Esophagus (tissue), 2 donors: ENCODE measurements at regions not wholly inside any gene's neighbourhood (a gene's known extent, or its start where the extent isn't known, plus 50 kb on each side); places are given as distances from the start of the nearest gene placed in this dataset.
"Not testable (repeated sequence)": the region's sequence is repeated elsewhere in the genome, so short reads cannot be mapped to it uniquely, and the experiment has no call there.

Experiments
- H3K27ac ChIP-seq, 2 donors: one replicate each; pipeline ENCODE4 v1.5.1; 2013; ENCODE audit warnings: low read depth in 2 of 2, mild to moderate bottlenecking in 2 of 2, inconsistent platforms in 1 of 2, low read length in 1 of 2, moderate library complexity in 1 of 2
- H3K27me3 ChIP-seq, 2 donors: one replicate each; pipeline ENCODE4 v1.6.1; 2013; ENCODE audit warnings: low read length in 2 of 2, control low read depth in 1 of 2, mild to moderate bottlenecking in 1 of 2; ENCODE audit not compliant: insufficient read depth in 2 of 2, control insufficient read depth in 1 of 2
- H3K36me3 ChIP-seq, 2 donors: one replicate each; pipeline ENCODE4 v1.6.1; 2013; ENCODE audit warnings: low read length in 1 of 2; ENCODE audit not compliant: control insufficient read depth in 2 of 2, insufficient read depth in 2 of 2
- H3K4me1 ChIP-seq, 2 donors: one replicate each; pipeline ENCODE4 v1.6.1; 2013; ENCODE audit warnings: low read length in 1 of 2; ENCODE audit not compliant: control insufficient read depth in 2 of 2, insufficient read depth in 2 of 2
- H3K4me3 ChIP-seq, 2 donors: one replicate each; pipeline ENCODE4 v1.5.1; 2013; ENCODE audit warnings: low read length in 2 of 2, mild to moderate bottlenecking in 2 of 2, low read depth in 1 of 2, moderate library complexity in 1 of 2
- H3K9me3 ChIP-seq, 2 donors: one replicate each; pipeline ENCODE4 v1.6.1; 2013; ENCODE audit warnings: mild to moderate bottlenecking in 2 of 2, low read depth in 1 of 2, low read length in 1 of 2, moderate library complexity in 1 of 2; ENCODE audit not compliant: control insufficient read depth in 2 of 2, insufficient read depth in 1 of 2
- WGBS, 2 donors: extraction: QIAGEN DNeasy Blood & Tissue Kit; methylation state at CpG; one replicate each; pipeline ENCODE4 v1.1.7; 2013; 5-methylcytosine and 5-hydroxymethylcytosine counted together
- donor health status: healthy with polysubstance abuse.
- donor health status: Bipolar disorder and iron deficiency.

DNA sequence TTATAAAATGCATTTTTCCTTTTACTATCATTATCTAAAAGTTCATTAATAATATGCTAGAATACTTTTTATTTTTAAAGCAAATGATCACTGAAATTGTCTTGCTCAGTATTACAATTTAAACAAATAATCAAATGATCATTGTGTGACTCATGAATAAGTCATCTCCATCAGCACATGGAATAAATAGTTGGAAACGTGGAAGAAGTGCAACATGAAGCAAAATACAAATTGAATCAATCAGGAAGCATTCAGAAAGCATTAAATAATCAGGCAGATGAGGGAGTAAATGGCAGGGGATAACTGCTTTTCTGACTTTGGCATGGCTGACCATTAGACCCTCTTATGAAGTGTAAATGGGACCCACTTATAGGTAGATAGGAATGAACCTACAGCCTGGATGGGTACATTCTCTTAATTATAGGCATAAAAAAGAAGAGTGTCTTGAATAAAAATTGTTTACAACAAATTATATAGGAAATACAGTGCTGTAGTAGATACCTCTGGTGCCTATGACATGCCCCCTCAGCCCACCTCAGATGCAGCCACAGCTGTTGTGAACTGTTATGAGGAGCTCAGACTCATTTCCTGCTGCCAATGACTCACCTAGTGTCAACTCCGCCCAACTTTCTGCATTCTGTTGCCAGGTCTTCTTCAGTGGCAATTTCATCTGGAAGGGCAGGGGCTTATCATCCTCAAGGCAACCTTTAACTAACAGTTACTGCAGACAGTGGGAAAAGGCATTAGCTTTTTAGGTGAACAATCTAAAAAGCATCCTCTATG lies 936.0 kb downstream of the TRIB2 start:
- H3K9me3 ChIP-seq: peaks cover 0 to 2% of the 10 kb centered on the region in 2 donors
- no peaks in the 10 kb centered on the region for H3K4me1 ChIP-seq
- H3K27me3 ChIP-seq: no peaks in the 10 kb centered on the region
- H3K36me3 ChIP-seq: no peaks in the 10 kb centered on the region
- 39 to 45% methylated on average over 2 of the region's 2 CpGs for WGBS, 2 donors
- no peak overlapping the region for H3K4me3 ChIP-seq
- no peak overlapping the region for H3K27ac ChIP-seq

DNA sequence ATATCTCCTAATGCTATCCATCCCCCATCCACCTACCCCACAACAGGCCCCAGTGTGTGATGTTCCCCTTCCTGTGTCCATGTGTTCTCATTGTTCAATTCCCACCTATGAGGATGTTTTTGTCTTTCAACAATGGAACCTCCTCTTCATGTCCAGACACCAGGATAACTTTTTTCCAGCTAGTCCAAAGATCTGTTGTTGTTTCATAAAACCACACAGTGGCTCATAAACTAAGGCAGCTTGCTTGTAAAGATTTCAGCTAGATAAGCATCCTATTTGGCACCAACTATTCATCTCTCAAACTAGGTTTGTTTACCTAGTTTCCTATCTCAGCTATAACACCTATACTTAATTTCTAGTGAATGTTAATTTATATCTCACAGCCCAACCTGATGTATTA lies 937.7 kb downstream of the TRIB2 start:
- no peaks in the 10 kb centered on the region for H3K27me3 ChIP-seq
- no peaks in the 10 kb centered on the region for H3K4me1 ChIP-seq
- H3K9me3 ChIP-seq: peaks cover 0 to under 1% of the 10 kb centered on the region in 2 donors
- H3K27ac ChIP-seq: no peak overlapping the region
- H3K4me3 ChIP-seq: no peak overlapping the region
- H3K36me3 ChIP-seq: no peaks in the 10 kb centered on the region

DNA sequence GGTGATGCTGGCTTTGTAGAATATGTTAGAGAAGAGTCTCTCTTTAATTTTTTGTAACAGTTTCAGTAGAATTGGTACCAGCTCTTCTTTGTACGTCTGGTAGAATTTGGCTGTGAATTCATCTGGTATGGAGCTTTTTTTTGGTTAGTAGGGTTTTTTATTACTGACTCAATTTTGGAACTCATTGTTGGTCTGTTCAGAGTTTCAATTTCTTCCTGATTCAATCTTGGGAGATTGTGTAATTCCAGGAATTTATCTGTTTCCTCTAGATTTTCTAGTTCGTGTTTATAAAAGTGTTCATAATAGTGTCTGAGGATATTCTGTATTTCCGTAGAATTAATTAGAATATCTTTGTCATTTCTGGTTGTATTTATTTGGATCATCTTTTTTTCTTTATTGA lies 943.5 kb downstream of the TRIB2 start:
- H3K27me3 ChIP-seq: no peaks in the 10 kb centered on the region
- H3K9me3 ChIP-seq: no peaks in the 10 kb centered on the region
- WGBS, 2 donors: 75 to 77% methylated on average over 3 of the region's 3 CpGs
- H3K36me3 ChIP-seq: no peaks in the 10 kb centered on the region
- no peak overlapping the region for H3K4me3 ChIP-seq
- H3K27ac ChIP-seq: no peak overlapping the region
- H3K4me1 ChIP-seq: no peaks in the 10 kb centered on the region

DNA sequence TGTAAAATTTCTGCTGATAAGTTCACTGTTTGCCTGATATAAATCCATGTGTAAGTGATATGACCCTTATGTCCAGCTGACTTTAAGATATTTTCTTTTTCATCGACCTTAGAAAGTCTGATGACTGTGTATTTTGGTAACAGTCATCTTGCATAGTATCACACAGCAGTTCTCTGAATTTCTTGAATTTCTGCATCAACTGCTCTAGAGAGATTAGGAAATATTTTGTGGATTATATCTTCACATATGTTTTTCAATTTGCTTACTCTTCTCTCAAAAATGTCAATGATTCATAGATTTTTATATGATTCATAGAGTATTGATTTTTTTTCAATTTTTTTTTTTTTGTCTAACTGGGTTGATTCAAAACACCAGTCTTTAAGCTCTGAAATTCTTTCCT lies 945.3 kb downstream of the TRIB2 start:
- H3K27me3 ChIP-seq: no peaks in the 10 kb centered on the region
- H3K9me3 ChIP-seq: no peaks in the 10 kb centered on the region
- 63 to 73% methylated on average over 1 of the region's 1 CpG for WGBS, 2 donors
- H3K4me3 ChIP-seq: no peak overlapping the region
- no peaks in the 10 kb centered on the region for H3K4me1 ChIP-seq
- no peak overlapping the region for H3K27ac ChIP-seq
- no peaks in the 10 kb centered on the region for H3K36me3 ChIP-seq

DNA sequence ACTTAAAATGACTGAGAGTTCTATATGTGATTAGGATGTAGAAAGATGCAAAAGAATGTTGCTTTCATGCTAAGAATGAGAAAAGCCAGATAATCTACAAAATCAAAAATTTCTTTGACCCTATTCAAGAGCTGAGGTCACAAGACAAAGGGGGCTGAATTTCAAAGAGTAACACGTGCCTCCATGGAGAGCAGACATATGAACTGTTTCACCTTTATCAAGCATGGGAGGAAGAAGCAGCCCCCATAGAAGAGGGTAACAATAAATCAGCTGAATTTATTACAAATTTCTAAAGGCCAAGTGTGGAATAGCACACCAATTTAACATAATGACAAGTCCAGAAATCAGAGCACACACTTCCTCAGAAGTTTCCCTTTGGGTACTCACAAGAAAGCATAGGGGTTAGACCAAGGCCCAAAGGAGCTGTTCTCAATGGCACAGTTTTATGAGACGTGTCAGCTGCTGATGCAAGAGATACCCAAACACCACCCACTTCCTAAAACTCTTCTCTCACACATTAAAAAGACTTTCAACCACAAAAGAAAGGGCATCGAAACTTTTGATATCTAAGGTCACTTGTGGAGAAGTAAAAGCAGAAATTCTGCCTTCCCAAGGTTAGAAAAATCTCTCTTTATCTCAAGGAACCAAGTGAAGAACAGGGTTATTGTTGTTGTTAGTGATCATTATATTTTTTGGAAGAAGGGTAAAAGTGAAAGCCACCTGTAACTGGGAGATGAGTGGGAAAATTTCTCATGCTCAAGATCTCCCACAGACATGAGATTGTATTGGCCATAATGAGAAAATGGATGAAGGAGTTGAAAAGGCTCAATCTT lies 950.1 kb downstream of the TRIB2 start:
- Histone ChIP-seq H3K36me3 (no peaks in the 10 kb centered on the region), H3K9me3 (no peaks in the 10 kb centered on the region), H3K4me1 (no peaks in the 10 kb centered on the region), H3K4me3 (no peak overlapping the region), H3K27ac (no peak overlapping the region), H3K27me3 (no peaks in the 10 kb centered on the region)
- 52 to 54% methylated on average over 3 of the region's 3 CpGs for WGBS, 2 donors

DNA sequence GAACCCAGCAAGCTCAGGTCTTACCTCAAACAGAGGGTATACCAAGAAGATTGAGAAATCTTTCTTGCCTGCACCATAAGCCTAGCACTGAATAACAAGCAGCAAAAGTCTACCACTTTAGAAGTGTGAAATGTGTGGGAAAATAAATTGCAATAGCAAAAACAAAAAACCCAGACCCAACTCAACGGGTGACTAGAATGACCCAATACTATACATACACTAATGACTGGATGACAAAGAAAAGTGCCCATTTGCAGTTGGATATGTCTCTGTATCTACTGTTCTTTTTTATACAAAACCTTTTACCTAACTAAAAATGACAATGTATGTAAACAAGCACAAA lies 950.6 kb downstream of the TRIB2 start:
- WGBS, 2 donors: 86 to 90% methylated on average over 1 of the region's 1 CpG
- Histone ChIP-seq H3K4me3 (no peak overlapping the region), H3K27me3 (no peaks in the 10 kb centered on the region), H3K36me3 (no peaks in the 10 kb centered on the region), H3K4me1 (no peaks in the 10 kb centered on the region), H3K27ac (no peak overlapping the region), H3K9me3 (no peaks in the 10 kb centered on the region)

DNA sequence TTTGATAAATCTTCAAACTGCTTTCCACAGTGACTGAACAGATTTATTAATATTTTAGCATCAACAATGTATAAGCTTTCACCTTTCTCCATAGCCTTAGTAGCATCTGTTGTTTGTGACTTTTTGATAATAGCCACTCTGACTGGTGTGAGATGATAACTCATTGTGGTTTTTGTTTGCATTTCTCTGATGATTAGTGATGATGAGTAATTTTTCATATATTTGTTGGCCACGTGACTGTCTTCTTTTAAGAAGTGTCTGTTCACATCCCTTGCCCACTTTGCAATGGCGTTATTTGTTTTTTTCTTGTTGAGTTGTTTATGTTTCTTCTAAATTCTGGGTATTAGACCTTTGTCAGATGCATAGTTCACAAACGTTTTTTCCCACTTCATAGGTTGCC lies 952.9 kb downstream of the TRIB2 start:
- Histone ChIP-seq H3K9me3 (no peaks in the 10 kb centered on the region), H3K36me3 (no peaks in the 10 kb centered on the region), H3K27me3 (no peaks in the 10 kb centered on the region), H3K4me1 (no peaks in the 10 kb centered on the region), H3K27ac (no peak overlapping the region), H3K4me3 (no peak overlapping the region)
- WGBS, 2 donors: 45 to 50% methylated on average over 3 of the region's 3 CpGs

DNA sequence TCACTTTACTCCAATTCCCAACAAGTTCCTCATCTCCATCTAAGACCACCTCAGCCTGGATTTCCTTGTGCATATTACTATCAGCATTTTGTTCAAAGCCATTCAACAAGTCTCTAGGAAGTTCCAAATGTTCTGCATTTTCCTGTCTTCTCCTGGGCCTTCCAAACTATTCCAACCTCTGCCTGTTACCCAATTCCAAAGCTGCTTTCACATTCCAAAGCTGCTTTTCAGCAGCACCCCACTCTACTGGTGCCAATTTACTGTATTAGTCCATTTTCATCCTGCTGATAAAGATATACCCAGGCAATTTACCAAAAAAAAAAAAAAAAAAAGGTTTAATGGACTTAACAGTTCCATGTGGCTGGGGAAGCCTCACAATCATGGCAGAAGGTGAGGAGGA lies 957.1 kb downstream of the TRIB2 start:
- H3K27ac ChIP-seq, H3K4me1 ChIP-seq, H3K27me3 ChIP-seq, H3K9me3 ChIP-seq, H3K36me3 ChIP-seq, H3K4me3 ChIP-seq: not testable (repeated sequence)

DNA sequence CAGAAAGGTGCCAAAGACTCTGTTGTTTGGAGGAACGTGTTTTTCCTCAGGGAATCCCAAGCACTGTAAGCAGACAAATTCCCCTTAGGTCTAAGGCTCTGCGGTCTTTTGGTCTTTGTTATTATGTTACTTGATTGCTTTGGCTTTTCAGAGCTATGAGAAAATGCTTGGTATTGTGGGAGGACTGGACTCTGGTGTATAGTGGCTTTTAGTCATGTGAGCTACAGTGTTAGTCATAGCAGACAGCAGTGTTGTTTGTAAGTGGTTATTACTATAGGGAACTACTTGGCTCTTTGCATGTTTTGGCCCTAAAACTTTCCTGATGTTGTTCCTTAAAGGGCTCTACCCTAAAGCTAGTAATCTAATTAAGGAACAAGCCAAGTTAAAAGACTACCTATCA lies 956.2 kb upstream of the LRATD1 start:
- no peak overlapping the region for H3K27ac ChIP-seq
- H3K36me3 ChIP-seq: no peaks in the 10 kb centered on the region
- H3K27me3 ChIP-seq: no peaks in the 10 kb centered on the region
- no peaks in the 10 kb centered on the region for H3K4me1 ChIP-seq
- 67 to 68% methylated on average over 2 of the region's 2 CpGs for WGBS, 2 donors
- H3K4me3 ChIP-seq: no peak overlapping the region
- peaks cover 2 to 4% of the 10 kb centered on the region in 2 donors for H3K9me3 ChIP-seq

DNA sequence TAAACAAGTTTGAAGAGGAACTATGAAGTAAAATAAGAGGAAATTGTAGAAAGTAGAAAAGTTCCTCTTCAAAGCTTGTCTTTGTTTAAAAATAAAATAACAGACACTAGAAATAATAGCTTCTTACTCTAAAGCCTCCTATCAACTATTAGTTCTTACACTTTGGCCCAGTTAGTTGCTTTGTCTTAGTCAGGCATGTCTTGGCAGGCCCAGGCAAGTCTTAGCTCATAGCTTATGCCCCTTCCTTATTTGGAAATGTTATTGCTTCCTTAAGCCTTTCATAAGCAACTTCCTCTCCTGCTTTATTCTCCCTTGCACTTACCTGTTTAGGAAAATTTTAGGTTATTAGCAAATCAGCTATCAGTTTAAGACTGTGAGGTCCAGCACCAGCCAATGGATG lies 950.6 kb upstream of the LRATD1 start:
- Histone ChIP-seq H3K27me3 (no peaks in the 10 kb centered on the region), H3K4me1 (no peaks in the 10 kb centered on the region), H3K9me3 (no peaks in the 10 kb centered on the region), H3K27ac (no peak overlapping the region), H3K36me3 (no peaks in the 10 kb centered on the region), H3K4me3 (no peak overlapping the region)
